GM18861 (cell line): ENCODE measurements at regions not wholly inside any gene's neighbourhood (a gene's known extent, or its start where the extent isn't known, plus 50 kb on each side); places are given as distances from the start of the nearest gene placed in this dataset.

Experiments used
- ATAC-seq: cut with Tn5 transposase; IDR thresholded peaks from one replicate; pipeline ENCODE4 v1.9.1; 2021; ENCODE audit not compliant: unreplicated experiment

DNA sequence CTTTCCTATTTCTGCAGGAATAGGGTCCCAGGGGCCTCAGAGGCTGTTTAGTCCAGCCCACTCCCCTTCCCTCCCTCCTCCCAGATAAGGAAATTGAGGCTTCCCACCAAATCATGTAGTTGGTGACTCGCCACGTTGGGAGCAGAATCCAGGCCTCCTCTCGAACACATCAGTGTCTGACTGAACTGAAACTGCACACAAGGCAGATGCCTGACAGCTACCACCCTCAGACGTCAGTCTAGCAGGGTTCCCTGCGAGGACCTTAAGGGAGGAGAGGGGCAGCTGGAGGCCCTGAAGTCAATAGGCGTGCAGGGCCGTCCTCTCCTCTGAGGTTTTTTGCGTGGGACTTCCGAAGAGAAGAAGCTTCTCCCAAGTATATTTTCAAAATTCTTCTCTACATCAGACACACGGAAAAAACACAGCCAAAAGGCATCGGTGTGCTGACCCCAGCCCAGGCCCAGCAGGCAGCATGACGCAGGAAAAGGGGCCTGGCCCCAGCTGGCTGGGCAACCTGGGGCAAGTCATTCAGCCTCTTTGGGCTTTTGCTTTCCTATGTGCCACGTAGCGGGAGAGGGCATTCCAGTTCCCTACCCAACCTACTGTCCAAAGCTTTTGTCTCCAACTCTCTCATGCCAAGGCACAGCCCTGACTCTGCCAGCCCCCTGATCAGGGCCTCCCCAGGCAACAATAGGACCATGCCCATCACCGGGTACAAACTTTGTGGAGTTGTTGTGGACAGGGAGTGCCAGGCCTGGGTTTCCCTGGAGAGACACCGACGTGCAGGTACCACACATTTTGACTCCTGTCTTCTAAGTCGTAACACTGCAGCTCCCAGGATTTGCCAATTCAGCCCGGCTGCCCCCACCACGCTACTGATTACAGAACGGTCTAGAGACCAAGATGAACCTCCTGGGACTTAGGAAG lies 283.1 kb downstream of the XXYLT1 start:
- no peak for ATAC-seq

DNA sequence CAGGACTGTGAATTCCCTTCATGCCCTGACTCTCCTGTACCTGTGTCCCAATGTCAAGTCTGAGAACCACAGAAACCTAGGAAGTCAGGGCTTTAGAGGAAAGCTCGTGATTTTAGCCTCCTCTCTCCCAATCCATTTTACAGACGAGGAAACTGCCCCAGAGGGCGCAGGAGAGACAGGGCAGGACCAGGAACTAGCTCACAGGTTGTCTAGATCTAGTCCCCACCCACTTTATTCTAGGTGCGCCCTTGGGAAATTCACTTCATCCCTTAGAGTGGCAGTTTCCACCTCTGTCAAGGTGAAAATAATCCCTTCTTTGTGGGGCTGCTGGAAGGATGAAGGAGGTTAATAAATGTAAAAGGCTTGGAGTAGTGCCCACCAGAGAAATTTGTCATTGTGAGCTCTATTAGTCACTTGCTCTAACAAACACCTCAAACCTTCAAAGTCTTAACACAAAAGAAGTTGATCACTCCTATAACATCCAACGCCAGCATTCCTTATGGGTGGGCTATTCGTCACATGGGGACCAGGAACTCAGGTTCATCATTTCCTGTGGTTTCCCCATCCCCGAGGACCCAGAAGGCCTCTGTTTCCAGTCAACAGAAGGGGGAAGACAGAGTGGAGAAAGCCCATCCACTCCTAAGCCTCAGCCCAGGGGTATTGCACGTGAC lies 282.3 kb downstream of the XXYLT1 start:
- no peak for ATAC-seq

DNA sequence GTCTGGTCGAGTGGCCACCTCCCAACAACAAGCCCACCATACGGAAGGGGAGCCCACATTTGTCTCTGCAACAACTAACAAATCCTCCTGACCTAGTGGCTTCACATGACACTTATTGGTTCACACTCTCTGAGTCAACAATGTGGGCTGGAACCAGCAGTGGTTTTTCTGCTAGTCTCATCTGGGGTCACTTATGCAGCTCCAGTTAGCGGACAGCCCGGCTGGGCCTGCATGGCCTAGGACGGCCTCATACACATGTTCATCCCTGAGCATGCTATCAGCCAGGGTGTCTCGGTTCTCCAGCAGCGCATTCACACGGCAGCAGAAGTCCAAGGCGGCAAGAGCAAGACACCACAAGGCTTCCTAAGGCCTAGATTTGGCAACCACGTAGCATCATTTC lies 281.7 kb downstream of the XXYLT1 start:
- ATAC-seq, result no peak

DNA sequence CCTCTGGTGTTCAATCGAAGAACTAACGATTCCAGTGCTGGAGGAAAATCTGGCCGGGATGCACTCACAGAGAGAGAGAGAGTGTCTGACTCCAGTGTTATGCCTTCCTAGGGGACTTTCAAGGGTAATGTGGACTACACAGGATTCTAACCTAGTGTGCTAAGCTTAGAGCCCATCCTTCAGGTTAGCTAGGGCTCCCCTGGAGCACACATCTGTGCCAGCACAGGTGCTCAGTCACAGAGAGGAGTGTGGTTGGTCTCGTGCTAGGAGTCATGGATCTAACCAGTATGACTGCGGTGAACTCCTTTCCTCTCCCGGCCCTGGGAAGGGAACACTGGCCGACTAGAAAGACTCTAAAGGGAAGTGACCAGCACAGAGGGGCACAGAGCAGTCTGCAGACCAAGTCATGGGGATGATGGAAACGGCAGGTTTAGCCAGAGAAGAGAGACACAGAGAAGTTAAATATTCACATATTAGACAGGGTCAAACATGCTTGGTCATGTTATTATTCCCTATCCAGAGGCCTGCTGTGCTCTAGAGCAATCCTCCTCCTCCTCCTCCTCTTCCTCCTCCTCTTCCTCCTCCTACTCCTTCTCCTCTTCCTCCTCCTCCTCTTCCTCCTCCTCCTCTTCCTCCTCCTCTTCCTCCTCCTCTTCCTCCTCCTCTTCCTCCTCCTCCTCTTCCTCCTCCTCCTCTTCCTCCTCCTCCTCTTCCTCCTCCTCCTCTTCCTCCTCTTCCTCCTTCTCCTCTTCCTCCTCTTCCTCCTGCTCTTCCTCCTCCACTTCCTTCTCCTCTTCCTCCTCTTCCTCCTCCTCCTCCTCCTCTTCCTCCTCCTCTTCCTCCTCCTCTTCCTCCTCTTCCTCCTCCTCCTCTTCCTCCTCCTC lies 280.3 kb downstream of the XXYLT1 start:
- no peak for ATAC-seq

DNA sequence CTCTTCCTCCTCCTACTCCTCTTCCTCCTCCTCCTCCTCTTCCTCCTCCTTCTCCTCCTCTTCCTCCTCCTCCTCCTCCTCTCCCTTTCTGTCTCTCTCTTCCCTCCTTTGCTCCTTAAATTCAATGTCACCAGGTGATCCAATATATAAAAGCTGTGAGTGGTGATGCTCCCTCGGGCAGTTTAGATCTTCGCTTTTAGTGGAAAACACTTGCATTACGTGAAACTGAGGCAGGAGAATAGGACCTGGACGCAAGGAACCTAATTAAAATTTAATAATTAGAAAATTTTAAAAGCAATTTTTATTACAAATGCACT lies 279.7 kb downstream of the XXYLT1 start:
- no peak for ATAC-seq

DNA sequence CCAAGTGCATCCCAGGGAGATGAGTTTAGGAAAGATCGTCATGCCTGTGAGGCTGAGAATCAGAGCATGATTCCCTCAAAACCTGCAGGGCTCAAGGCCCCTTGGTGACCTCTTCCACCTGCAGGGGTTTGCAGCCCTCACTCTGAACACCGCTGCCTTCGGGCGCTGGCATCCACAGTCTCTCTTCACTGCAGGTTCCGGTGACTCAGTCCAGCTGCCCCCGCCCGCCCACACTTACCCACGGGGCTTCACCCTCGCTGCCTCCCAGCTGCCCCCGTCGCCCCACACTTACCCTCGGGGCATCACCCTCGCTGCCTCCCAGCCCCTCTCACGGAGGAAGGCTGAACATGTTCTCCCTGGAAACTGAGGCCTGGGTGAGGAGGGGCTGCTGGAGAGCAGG lies 277.1 kb downstream of the XXYLT1 start:
- no peak for ATAC-seq

DNA sequence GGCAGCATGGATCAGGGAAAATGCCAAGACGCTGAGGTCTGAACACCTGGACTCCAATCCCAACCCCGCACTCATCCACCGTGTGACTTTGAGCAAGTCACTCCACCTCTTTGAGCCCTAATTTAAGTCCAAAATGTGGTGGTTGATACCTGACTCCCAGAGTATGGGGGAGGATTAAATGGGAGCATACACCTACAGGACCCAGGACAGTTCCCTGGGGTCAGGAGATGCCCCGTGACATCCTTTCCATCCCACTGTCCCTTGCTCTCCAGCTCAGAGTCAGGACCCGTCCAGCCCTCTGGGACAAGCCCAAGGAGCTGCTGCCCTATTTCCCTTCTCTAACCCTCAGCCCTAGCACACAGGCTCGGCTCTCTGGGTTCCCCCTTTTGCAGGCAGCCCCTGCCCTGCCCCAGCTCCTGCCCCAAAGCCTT lies 276.4 kb downstream of the XXYLT1 start:
- ATAC-seq, result no peak

DNA sequence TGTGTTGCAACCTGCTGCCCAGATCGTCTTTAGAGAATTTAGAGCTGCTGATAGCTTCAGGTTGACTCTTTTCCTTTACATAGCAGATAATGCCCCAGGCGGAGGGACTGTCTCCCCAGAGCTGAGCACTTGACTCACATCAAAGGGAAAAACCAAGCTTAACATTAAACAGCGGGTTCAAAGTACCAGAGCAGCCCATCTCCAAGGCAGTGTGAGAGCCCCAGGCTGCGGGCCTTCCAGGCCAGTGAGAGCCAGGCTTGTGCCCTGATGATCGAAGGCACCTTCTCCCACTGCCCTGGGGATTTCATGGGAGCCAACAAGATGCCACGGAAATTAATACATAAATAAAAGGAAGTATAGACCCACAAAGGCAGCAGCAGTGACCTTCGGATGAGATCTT lies 275.6 kb downstream of the XXYLT1 start:
- no peak for ATAC-seq

DNA sequence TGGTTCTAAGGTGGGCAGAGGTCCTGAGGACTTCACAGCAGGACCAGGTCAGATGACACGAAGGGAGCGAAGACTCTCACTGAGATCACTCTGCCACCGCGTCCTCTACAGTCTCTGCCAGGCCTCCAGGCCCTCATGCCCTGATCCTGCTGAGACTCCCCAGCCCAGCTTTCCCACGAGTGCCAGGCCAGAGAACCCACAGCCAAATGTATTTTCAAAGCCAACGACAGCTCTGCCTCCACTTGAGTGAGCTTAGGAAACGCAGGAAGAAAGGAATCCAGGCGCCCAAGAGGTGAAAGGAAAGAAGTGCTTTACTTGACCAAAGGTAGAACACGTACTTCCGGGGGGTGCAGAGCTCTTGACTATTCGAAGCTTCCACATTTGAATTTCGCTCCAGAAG lies 275.0 kb downstream of the XXYLT1 start:
- ATAC-seq, result no peak

DNA sequence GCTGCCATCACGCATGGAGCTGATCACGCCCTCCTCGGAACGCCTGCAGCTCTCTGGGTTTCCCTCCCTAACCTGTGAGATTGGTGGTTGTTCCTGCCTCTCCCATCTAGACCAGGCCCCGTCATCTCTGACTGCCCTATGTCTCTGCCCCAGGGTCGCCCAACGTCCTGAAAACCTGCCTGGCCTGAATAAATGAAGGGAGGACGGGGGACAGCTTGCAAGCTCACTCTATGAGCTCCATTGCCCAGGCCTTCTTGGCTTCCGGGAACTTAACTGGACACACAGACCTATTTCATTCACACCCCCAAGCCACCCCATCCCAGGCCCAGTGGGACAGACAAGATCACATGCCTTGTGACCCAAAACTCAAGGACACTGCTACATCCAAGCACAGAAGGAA lies 274.2 kb downstream of the XXYLT1 start:
- ATAC-seq, result no peak

DNA sequence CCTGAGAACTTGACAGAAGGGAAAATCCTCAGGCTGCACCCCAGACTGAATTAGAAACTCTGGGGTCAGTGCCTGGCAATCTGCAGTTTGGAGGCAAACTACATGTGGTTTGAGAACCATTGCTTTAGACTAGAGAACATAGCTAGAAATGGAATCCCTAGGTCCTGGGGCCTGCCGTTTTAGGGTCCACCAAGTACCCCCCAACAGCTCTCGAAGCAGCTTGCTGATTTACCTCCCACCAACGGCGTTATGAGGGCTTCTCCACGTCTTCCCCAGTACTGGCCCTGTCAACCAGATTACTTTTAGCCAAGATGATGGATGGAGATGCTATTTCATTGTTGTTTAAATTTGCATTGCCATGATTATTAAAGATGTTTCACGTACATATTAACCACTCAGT lies 272.5 kb downstream of the XXYLT1 start:
- no peak for ATAC-seq

DNA sequence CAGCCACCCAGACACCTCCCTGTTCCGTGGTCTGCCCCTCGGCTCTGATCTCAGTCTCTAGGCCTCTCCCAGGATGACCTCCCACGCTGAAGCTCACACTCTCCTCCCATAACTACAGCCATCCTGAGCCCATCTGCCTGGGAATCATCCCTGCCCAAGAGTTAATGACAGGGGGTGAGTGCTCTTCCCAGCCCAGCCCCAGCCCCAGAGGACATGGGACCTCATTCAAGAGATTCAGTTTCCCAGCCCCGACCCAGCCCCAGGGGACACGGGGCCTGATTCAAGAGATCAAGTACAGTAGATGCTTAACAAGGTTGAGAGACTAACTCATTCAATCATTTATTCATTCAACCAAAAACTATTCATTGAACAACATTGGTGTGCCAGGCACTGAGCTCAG lies 272.0 kb downstream of the XXYLT1 start:
- ATAC-seq, result no peak

DNA sequence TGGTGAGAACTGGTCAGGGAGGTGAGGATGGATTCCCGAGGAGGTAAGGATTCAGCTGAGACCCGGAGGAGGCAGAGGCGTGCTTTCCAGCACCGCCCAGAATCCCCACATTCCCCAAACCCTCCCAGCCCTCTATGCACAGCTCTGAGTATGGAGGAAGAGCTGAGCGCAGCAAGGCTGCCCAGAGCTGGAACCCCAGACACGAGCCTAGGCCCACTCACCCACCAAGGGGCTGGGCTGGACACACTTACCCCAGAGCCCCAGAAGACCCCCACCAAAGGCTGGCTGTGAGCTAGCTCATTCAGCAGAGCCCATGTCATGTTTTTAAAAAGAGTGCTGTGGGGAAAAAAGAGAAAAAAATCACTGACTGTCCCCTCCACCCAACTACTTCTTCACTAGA lies 271.5 kb downstream of the XXYLT1 start:
- no peak for ATAC-seq

DNA sequence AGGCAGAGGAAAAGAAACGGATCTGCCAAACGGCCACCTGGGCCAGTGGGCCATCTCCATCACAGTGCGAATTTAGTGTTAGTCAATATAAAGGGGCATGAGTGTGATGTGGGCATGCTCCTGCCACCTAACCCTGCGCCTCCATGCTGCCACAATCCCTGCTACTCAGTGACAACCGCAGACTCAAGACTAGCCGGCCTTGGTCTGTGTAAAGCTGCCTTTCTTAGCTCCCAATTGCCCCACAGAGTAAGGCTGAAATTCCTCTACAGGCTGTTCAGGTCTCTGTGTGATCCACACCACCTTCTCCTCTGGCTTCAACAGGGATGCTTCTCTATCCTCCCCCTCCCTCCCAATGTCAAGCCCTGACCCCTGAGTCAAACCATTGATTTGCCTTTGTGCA lies 269.7 kb downstream of the XXYLT1 start:
- ATAC-seq, result no peak

DNA sequence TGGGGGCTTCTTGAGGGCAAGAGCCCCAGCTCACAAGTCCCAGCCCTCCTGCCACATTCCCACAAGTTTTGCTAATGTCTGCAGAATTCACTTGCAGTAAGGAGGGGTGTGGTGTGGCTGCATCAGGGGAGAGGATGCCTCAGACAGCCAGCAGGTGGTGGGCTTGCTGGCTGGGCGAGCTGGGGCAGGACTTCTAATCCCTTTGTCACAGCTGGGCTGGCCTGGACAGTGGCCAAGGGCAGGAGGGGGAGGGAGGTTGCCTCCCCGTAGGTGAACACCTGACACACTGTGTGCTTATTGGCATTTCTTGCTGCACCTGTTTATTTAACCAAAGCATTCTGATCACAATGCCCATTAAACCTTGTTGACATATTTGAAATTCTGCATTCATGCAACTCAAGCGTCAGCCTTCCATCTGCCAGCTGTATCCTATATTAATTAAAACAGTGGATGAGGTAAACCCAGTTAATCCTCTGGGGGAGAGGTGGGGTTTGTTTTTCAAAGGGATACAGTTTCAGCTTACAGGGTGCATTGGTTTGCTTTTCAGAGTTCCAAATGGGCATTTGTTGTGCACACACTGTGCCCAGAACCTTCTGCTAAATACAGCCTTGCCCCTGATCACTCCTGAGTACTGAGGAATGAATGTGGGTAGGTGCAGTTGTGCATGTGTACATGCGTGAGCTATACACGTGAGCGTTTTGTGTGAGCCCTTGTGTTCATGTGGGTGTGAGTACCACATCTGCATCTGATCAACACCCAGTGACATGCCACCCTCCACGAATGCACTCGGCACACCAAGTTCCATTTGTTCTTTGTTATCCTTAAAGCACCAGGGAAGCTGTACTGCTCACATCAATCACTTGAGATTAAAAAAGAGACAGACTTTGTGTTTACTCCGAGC lies 268.7 kb downstream of the XXYLT1 start:
- ATAC-seq, result no peak

DNA sequence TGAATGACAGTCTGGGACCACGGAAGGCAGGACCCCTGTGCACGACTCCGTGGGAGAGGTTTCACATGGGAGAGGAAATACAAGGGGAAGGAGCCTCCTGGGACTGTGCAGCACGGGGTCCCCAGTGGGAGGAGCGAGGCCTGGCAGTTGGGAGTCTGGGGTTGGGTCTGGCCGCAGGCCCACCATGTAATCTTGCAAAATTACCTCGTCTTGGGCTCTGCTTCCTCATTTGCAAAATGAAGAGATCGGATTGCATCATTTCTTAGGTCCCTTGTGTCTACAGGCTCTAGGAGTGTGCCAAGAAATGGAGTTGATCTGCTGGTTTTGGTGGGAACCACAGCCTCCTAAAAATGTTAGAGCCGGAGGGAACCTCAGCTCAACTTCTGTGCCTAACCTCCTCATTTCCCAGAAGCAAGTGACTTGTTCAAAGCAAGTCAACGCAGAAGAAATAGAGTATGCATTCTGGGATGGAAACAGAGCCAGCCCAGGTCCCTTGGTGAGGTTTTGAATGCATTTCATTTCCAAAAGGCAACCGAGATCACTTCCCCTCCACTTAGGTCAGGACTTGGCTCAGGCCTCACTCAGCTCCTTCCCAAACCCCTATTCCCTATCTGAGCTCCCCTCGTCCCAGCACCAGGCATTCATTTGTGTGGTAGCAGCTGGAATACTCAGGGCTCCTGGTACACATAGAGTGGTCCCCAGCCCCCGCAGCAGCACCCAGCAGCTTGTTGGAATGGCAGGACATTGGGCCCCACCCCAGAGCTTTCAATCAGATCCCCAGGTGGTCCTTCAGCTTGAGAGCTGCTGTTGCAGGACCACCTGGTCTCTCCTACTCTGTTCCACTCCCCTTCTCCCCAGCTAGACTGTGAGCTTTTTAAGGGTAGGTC lies 267.7 kb downstream of the XXYLT1 start:
- ATAC-seq, result no peak

DNA sequence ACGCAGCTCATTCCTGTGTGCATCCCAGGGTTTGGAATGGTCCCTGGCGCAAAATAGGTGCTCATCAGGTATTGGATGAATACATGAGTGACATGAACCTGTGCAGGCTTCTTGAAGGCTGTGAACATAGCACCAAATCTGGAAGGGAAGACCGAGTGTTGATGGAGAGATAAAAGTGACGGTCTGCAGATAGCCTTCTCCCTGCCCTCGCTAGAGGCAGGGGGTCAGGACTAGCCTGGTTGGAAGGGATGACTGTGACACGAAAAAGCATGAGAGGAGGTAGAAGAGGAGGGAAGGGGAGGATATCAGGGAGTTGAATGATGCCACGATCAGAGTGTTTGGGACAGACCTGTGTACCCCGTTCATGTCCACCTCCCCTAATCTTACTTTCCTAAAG lies 267.1 kb downstream of the XXYLT1 start:
- no peak for ATAC-seq

DNA sequence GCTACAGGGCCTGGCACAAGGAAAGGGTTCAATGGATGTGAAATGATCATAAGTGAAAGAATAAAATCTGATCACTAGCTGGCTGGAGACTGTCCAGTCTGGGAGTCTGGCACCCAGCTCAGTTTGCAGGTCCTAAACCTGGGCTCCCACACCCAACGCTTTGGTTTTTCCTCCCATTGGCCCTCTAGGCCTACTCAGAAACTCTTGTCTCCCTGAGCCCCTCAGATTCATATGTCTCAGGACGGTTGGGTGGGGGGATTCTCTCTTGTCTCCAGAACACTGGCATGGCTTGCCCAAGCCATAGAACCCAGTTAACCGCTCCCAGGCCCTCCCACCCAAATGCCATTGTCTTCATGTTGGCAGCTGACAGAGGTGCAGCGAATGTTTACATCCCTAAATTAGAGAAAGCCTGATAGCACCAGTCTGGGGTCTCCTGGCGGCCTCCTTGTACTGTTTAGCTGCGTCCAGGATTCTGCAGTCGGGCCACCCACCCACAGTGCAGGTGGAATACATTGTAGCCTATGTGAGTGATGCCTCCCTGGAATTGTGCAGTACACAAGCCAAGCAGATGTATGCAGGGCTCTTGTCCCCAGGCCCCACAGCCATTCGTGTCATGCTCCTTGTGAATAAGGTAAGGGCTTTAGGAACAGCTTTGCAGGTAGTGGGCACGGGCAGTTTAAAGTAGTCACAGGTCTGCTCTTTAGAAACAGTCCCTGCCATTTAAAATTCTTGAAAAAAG lies 266.3 kb downstream of the XXYLT1 start:
- ATAC-seq, result no peak

DNA sequence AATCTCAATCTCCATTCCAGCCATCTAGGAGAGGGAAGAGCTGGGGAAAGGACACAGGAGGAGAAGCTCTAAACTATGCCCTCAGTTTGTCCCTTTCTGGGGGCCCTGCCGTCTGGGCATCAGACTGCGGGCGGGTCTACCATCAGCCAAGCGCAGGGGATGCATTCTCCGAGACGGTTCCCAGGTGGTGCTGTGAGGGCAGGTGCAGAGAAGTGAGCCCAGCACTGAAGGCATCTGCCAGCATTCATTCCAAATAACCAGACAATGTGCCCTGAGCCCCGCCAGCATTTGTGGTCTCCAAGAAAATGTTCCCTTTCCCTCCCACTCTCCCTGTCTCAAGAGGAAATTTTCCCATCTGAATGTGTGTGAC lies 265.7 kb downstream of the XXYLT1 start:
- ATAC-seq, result no peak
